Suppressor macrophage treated with lipopolysaccharide for 1 hour (primary cell): ENCODE measurements at regions not wholly inside any gene's neighbourhood (a gene's known extent, or its start where the extent isn't known, plus 50 kb on each side); places are given as distances from the start of the nearest gene placed in this dataset.

Experiments
- DNase-seq, 3 donors: peaks; one replicate each; pipeline ENCODE4 v3.0.0-alpha.2; 2020 to 2022

DNA sequence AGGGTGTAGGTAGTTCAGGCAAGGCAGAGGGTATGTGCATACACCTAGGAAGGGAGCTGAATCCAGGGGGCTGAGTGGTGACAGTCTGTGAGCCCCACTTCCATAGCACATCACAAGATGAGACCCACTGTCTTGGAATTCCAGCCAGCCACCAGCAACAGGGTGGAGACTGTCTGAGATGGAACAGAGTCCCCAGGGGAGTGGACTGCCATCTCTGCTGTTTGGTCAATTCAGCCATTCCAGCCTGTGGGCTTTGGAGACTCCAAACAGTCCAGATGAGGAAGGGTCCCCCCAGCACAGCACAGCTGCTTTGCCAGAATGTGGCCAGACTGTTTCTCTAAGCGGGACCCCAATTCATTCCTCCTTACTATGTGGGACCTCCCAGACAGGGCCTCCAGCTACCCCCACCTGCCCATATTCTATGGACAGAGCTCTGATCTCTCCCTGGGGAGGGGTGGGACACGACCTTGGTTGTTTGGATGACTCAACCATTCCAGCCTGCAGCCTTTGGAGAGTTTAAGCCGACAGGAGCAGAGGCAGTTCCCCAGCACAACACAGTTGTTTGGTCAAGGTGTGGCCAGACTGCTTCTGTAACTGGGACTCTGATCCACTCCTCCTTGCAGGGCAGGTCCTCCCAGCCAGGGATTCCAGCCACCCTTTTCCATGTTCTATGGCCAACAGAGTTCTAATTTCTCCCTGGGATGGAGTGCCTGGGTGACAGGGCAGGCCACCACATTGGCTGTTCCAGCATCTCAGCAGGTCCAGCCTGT is 178.0 kb downstream of the RND3 start:
- DNase-seq = no peak

- no peak for DNase-seq
Observed at GRCh38 chr2:150307258-150307657, 180.2 kb downstream of the RND3 start.

- peak in 1 of 3 donors; percentile 0 for DNase-seq
Observed at GRCh38 chr2:150303281-150303680, 184.2 kb downstream of the RND3 start.

DNA sequence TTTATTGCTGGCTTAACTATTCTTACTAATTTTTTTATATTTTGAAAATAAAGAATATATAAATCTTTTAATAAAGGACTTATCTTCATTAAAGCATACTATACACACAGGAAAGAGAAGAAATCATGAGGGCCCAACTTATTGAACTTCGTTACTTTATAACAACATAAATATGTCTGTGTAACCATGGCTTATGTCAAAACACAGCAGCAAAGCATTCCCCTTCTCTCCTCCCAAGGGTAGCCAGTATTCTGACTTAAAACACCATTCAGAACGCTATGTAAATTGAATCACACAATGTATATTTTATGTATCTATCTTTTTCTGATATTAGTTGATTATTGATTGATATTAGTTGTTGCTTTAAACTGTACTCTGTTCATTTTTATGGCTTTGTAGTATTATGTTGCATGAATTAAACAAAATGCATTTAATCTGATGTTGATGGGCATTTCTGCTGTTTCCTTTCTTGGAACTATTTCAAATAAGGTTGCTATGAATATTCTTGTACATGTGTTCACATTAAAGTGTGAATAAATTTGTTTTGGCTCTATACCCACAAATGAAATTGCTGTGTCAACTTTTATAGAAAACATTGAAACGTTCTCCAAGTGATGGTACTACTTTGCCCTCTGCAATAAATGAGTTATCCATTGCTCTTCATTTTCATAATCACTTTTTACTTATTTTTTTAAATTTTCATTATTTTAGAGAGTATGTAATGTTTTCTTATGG is 188.7 kb downstream of the RND3 start:
- DNase-seq = no peak

- DNase-seq = no peak
Observed at GRCh38 chr2:150296770-150297546, 190.5 kb downstream of the RND3 start.

DNA sequence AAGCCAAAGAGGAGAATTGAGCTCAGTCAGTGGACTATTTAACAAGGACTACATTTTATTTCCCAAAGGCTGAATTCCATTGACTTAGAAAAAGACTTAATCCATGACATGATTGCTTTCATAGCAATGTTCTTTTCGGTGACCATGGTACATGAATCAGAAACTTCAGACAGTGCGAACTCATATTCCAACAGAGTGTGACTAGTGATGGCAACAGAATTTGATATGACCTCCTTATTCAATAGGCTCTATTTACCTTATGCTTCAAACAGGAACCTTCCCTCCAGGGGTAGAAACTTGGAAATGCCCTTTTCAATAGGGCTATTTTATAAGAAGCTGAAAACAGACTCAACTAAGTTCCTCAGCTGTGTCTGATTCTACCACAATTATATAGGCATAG is 191.9 kb downstream of the RND3 start:
- DNase-seq = no peak

- no peak for DNase-seq
Observed at GRCh38 chr2:150293771-150294170, 193.7 kb downstream of the RND3 start.

- DNase-seq = no peak
Observed at GRCh38 chr2:150292807-150293206, 194.7 kb downstream of the RND3 start.

- no peak for DNase-seq
Observed at GRCh38 chr2:150292192-150292591, 195.3 kb downstream of the RND3 start.

GRCh38 chr2:150286730-150287362 is 200.6 kb downstream of the RND3 start:
- DNase-seq = no peak

DNA sequence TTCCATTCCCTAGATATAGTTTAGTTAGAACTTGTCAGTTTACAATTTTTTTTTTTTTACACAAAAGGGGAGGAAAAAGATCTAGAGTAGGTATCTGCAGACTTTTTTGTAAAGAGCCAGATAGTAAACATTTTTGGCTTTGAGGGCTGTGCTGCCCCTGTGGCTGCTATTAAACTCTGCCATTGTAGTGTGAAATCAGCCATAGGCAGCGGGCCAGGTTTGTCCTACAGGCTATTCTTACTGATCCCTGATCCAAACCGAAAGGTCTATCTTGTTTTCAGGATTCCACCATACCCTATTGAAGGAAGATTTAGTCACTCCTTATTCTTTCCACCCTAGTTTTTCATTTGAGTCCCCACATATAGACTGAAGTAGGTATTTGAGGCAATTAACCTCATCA is 203.4 kb downstream of the RND3 start:
- DNase-seq = no peak

DNA sequence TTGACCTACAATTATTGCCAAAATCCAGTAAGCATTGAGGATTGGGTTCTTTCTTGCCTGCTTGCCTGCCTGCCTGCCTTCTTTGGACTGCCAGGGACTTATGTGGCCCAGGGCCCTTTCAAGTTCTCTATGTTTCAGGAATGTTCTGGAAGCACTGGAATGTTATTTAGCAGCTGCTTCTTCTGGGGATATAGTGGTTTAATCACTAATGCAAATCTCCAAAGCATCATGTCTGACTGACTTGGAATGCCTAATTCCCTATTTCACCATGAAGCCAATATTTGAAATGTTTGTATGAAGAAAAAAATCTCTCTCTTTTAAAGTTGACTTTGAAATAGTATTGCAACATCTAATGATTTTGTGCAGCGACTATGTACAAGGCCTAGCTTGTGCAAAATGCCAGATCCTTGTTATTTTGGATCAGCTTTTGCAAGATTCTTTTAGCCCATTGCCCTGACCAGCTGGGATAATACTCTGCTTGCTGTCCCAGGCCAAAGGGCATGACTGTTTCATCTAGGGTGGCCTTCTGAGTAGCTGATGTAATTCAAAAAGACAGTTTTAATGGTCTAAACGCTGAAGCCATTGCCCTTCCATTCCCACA is 204.6 kb downstream of the RND3 start:
- no peak for DNase-seq

- DNase-seq = no peak
Observed at GRCh38 chr2:150282357-150282756, 205.1 kb downstream of the RND3 start.

- no peak for DNase-seq
Observed at GRCh38 chr2:150280231-150280630, 207.2 kb downstream of the RND3 start.

DNA sequence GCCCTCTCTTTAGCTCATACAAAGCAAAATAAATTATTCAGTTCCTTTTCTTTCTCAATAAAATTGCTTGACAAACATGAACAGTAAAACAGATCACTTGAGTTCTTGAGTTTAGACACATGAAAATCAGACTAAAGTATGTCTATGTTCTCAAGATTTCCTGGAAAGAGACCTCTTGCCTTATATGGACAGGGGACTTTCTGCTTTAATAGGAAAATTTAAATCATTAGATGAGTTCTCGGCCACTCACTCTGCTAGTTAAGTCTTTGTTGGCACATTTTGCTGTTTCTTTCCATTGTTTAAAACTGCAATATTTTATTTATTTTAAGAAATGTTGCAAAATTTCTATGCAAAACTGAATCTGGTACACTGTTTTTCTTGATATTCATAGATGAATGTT is 207.8 kb downstream of the RND3 start:
- no peak for DNase-seq

DNA sequence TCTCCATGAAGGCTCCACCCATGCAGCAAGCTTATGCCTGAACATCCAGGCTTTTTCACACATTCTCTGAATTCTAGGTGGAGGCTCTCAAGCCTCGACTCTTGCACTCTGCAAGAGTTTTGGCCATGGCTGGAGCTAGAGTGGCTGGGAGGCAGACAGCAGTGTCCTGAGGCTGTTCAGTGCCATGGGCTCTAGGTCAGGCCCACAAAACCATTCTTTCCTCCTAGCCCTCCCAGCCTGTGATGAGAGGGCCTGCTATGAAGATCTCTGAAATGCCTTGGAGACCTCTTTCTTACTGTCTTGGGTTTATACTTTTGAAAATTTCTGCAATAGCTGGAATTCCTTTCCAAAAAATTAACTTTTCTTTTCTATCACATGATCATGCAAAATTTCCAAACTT is 210.7 kb downstream of the RND3 start:
- no peak for DNase-seq

- no peak for DNase-seq
Observed at GRCh38 chr2:150274108-150274507, 213.4 kb downstream of the RND3 start.

DNA sequence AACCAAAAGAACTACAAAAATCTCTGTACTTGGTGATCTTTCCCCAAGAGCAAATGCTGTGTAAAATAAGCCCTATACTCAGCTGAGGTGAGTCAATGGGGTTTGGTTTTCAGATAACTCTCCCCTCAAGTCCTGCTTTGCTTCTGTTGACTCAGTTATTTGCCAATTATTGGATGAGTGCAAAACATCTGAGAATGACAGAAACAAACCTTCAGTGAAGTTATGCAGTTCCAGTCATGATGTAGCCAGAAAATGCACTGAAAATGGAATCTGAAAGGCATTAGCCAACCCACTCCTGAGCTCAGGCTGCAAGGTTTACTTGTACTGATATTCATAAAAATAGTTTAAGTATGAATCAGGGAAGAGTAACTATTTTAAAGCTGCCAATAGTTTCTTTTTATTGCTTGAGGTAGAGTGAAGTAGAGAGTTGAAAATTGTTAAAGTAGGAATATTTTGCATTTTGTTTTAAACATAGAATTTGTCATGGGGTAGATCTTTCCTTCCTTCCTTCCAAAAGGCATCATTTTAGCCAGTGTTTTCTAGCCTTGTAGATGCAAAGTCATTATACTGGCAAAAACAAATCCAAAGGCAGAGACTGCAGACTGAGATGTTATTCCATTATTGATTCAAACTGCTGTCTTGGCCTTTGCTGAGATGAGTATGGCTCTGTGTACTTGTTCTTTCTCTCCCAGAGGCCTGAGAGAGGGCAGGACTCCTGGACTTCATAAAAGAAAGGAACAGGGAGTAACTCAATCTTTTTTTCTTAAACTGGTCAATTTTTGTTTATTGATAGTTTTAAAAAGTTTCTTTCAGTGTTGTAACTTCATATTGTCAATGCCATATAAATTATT is 215.3 kb downstream of the RND3 start:
- DNase-seq = no peak

DNA sequence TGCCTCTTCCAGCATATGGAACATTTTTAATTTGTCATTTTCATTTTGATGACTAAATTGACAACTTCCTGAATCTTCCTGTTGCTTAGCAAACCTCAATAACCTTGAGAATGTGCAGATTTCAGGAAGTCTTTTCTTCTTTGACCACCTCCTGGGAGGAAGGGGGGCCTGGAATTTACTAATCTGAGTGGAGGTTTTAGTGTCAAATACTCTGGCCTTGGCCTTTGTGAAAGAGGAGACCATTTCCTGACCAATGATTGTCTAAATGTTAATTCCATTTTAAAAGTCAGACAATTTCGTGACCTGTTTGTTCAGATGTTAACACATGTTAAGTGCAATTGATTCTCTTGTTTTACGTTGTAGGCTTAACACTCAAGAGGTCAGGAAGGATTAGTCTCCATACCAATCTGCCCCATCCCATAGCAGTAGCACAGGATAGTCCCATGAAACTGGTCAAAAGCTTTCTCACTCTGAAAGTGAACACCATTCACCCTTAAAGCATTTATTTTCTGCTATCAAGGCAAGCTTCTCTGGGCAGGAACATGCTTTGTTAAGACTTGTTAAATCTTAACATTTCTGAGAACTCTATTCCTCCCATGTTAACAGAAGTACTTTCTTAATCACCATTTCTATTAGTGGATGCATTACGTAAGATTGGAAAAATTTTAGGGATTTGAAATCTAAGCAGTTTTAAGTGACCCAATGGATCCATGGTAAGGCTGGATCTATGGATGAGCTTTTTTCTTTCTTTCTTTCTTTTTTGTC is 219.6 kb downstream of the RND3 start:
- no peak for DNase-seq

DNA sequence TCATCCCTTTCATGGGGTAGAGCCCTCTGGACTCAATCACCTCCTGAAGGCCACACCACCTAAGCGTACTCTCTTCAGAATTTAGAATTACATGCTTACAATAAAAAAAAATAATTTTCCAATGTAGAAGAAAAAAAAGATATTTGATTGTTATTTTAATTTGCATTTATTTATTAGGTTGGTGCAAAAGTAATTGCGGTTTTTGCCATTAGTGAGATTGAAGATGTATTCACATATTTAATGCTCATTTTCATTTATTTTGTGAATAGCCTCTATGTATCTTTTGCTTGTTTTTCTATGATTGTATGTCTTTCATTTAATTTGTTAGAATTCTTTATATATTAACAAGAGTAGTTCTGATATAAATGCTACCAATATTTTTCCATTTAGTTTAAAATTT is 220.5 kb downstream of the RND3 start:
- no peak for DNase-seq

DNA sequence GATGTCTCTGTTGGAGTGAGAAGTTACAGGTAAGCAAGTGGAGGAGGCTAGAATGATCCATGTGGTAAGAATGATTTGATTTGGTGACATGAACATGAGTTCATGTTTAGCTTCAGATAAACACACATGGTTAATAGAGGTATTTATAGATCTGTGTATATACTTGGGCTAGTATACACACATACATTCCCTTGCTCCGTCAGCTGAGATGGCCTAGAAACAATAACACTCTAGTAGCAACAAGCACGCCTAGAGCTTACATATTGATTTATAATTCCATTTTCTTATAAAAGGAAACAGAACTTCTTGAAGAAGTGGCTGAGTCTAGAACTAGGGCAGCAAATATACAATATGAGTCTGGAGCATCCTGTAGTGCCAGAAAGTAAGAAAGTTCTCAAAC is 223.0 kb downstream of the RND3 start:
- no peak for DNase-seq
